Forelimb muscle (tissue), 1 donor: ENCODE measurements at regions not wholly inside any gene's neighbourhood (a gene's known extent, or its start where the extent isn't known, plus 50 kb on each side); places are given as distances from the start of the nearest gene placed in this dataset.
"Not testable (repeated sequence)": the region's sequence is repeated elsewhere in the genome, so short reads cannot be mapped to it uniquely, and the experiment has no call there.

Experiments used
- DNase-seq: peaks from one replicate; pipeline ENCODE4 v3.0.0-alpha.2; 2013; ENCODE audit warnings: low read depth

GRCh38 chr2:116769514-116769913 is 1045.0 kb upstream of the DDX18 start:
- DNase-seq, result no peak

GRCh38 chr2:116776556-116776955 is 1037.9 kb upstream of the DDX18 start:
- DNase-seq, result no peak

GRCh38 chr2:116787848-116788247 is 1026.6 kb upstream of the DDX18 start:
- no peak for DNase-seq

- no peak for DNase-seq
Observed at GRCh38 chr2:116802671-116803070, 1011.8 kb upstream of the DDX18 start.

- no peak for DNase-seq
Observed at GRCh38 chr2:116804901-116805300, 1009.6 kb upstream of the DDX18 start.

- DNase-seq, result not testable (repeated sequence)
Observed at GRCh38 chr2:116806505-116806904, 1008.0 kb upstream of the DDX18 start.

GRCh38 chr2:116809109-116809508 is 1005.4 kb upstream of the DDX18 start:
- DNase-seq, result no peak

- no peak for DNase-seq
Observed at GRCh38 chr2:116810071-116810470, 1004.4 kb upstream of the DDX18 start.

GRCh38 chr2:116810645-116811044 is 1003.8 kb upstream of the DDX18 start:
- DNase-seq, result no peak

- no peak for DNase-seq
Observed at GRCh38 chr2:116819355-116819754, 995.1 kb upstream of the DDX18 start.

GRCh38 chr2:116820986-116821385 is 993.5 kb upstream of the DDX18 start:
- DNase-seq, result no peak

- not testable (repeated sequence) for DNase-seq
Observed at GRCh38 chr2:116829543-116829942, 984.9 kb upstream of the DDX18 start.

GRCh38 chr2:116832148-116832547 is 982.3 kb upstream of the DDX18 start:
- no peak for DNase-seq

- no peak for DNase-seq
Observed at GRCh38 chr2:116833052-116833451, 981.4 kb upstream of the DDX18 start.

GRCh38 chr2:116842164-116842563 is 972.3 kb upstream of the DDX18 start:
- DNase-seq, result no peak

- DNase-seq, result no peak
Observed at GRCh38 chr2:116859708-116860107, 954.8 kb upstream of the DDX18 start.

- DNase-seq, result no peak
Observed at GRCh38 chr2:116874021-116874420, 940.5 kb upstream of the DDX18 start.

- DNase-seq, result no peak
Observed at GRCh38 chr2:116877274-116877673, 937.2 kb upstream of the DDX18 start.

GRCh38 chr2:116877944-116878343 is 936.5 kb upstream of the DDX18 start:
- DNase-seq, result no peak

- DNase-seq, result no peak
Observed at GRCh38 chr2:116879650-116880160, 934.8 kb upstream of the DDX18 start.

GRCh38 chr2:116891191-116891590 is 923.3 kb upstream of the DDX18 start:
- no peak for DNase-seq

GRCh38 chr2:116911540-116911939 is 903.0 kb upstream of the DDX18 start:
- no peak for DNase-seq

GRCh38 chr2:116915673-116916072 is 898.8 kb upstream of the DDX18 start:
- no peak for DNase-seq

GRCh38 chr2:116917196-116917595 is 897.3 kb upstream of the DDX18 start:
- DNase-seq, result no peak

GRCh38 chr2:116918574-116918973 is 895.9 kb upstream of the DDX18 start:
- DNase-seq, result no peak
